HEK293 (cell line): ENCODE measurements at regions not wholly inside any gene's neighbourhood (a gene's known extent, or its start where the extent isn't known, plus 50 kb on each side); places are given as distances from the start of the nearest gene placed in this dataset.
"Not testable (repeated sequence)": the region's sequence is repeated elsewhere in the genome, so short reads cannot be mapped to it uniquely, and the experiment has no call there.

Experiments used
- CTCF ChIP-seq: fragments of 450-650 bp; formaldehyde crosslinking; IDR thresholded peaks from 2 replicates; pipeline ENCODE4 v1.5.1; 2016; ENCODE audit warnings: missing biosample characterization, missing genetic modification characterization
- ZNF18 ChIP-seq: fragments of 450-650 bp; formaldehyde crosslinking; IDR thresholded peaks from 2 replicates; pipeline ENCODE4 v1.5.1; 2016; ENCODE audit warnings: missing biosample characterization, missing genetic modification characterization
- ZNF239 ChIP-seq: fragments of 450-650 bp; formaldehyde crosslinking; IDR thresholded peaks from 2 replicates; pipeline ENCODE4 v1.5.1; 2016; ENCODE audit warnings: missing biosample characterization, missing genetic modification characterization
- ZNF248 ChIP-seq: fragments of 450-650 bp; formaldehyde crosslinking; IDR thresholded peaks from 2 replicates; pipeline ENCODE4 v1.5.1; 2017; ENCODE audit warnings: missing biosample characterization, missing genetic modification characterization
- ZNF530 ChIP-seq: fragments of 450-650 bp; formaldehyde crosslinking; IDR thresholded peaks from 2 replicates; pipeline ENCODE4 v1.5.1; 2016; ENCODE audit warnings: low read depth, missing biosample characterization, missing genetic modification characterization

GRCh38 chr5:118284230-118284629, 704.1 kb downstream of the DTWD2 start:
- TF ChIP-seq ZNF248 (tag by site-specific recombination); CTCF; ZNF239 (tag by site-specific recombination); ZNF18 (tag by site-specific recombination); ZNF530 (tag by site-specific recombination): not testable (repeated sequence)
